Epithelial cell of proximal tubule (primary cell): ENCODE measurements at regions not wholly inside any gene's neighbourhood (a gene's known extent, or its start where the extent isn't known, plus 50 kb on each side); places are given as distances from the start of the nearest gene placed in this dataset.

ENCODE experiments used
- DNase-seq: peaks from one replicate; pipeline ENCODE4 v3.0.0-alpha.2; 2011; ENCODE audit warnings: low read depth
- H3K4me3 ChIP-seq: 2 replicates; pipeline ENCODE4 v1.5.1; 2011; ENCODE audit warnings: low read depth, mild to moderate bottlenecking, low read length
- TF ChIP-seq, protein P1 (sequence below): conservative IDR thresholded peaks from 2 replicates; pipeline ENCODE4 v1.5.1; 2012; ENCODE audit warnings: low read depth, mild to moderate bottlenecking, low read length

GRCh38 chr2:143903172-143903856 is 616.6 kb downstream of the ZEB2 start:
- DNase-seq = no peak
- TF ChIP-seq, protein P1, sequence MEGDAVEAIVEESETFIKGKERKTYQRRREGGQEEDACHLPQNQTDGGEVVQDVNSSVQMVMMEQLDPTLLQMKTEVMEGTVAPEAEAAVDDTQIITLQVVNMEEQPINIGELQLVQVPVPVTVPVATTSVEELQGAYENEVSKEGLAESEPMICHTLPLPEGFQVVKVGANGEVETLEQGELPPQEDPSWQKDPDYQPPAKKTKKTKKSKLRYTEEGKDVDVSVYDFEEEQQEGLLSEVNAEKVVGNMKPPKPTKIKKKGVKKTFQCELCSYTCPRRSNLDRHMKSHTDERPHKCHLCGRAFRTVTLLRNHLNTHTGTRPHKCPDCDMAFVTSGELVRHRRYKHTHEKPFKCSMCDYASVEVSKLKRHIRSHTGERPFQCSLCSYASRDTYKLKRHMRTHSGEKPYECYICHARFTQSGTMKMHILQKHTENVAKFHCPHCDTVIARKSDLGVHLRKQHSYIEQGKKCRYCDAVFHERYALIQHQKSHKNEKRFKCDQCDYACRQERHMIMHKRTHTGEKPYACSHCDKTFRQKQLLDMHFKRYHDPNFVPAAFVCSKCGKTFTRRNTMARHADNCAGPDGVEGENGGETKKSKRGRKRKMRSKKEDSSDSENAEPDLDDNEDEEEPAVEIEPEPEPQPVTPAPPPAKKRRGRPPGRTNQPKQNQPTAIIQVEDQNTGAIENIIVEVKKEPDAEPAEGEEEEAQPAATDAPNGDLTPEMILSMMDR = no peak
- no peak overlapping the region for H3K4me3 ChIP-seq

- no peak overlapping the region for H3K4me3 ChIP-seq
- peak; percentile 55 for DNase-seq
- TF ChIP-seq, protein P1 = no peak
These were observed 618.6 kb downstream of the ZEB2 start for GRCh38 chr2:143901185-143901842.

- TF ChIP-seq, protein P1 = no peak
- no peak overlapping the region for H3K4me3 ChIP-seq
- no peak for DNase-seq
These were observed 619.9 kb downstream of the ZEB2 start for GRCh38 chr2:143899987-143900386.

DNA sequence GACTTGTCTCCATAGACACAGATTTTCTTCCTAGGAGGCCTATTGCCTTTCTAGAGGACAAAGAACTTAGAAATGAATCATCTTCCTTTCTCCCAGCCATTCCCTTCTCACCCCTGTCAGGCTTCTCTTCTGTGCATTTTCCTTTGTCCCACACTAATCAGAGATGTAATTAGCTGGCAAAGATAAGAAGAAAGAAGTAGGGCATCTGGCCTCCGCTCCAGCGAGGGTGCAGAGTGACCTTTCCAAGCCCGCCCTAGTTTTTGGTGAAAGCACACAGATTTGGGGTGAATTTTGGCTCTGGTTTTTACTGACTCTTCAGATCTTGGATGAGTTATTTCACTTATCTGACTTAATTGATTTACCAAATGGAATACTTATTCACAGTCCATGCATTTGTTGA is 626.5 kb downstream of the ZEB2 start:
- H3K4me3 ChIP-seq = no peak overlapping the region
- DNase-seq = no peak
- TF ChIP-seq, protein P1 = no peak

DNA sequence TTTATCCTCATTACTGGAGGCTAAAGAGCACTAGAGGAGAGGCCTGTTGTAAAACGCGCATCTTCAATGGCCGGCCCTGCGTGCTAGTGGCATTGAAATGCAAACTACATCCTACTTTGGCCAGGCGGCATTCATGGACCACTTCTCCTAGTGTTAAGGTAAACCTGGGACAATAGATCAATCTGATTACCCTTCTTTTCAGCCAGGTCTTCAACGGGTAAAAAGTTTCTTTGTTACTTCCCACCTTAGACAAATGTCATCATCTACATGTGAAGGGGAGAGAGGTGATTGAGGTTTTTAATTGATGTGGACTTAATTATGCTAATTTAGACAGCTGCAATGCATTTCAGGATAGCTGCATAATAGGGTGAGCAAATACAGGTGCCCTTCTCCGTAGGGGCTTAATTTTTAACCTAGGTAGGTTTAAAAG is 628.0 kb downstream of the ZEB2 start:
- no peak for DNase-seq
- no peak overlapping the region for H3K4me3 ChIP-seq
- TF ChIP-seq, protein P1 = no peak

DNA sequence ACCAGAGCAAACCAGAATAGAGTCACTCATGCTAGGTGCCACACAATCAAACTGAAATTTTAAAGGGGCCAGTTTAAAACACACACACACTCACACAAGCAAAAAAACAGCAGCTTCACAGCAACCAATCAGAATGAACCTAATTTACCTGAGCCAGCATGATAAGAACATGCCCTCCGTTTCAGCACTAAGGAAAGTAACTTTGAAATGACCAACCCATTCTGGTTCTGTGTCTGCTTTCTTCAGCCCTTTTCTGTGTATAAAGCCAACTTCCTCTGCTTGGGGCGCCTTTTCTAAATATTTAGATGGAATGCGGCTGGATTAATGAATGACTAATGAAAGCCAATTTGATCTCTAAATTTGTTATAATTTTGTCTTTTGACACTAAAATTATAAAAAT is 629.1 kb downstream of the ZEB2 start:
- no peak for DNase-seq
- TF ChIP-seq, protein P1 = no peak
- H3K4me3 ChIP-seq = no peak overlapping the region

DNA sequence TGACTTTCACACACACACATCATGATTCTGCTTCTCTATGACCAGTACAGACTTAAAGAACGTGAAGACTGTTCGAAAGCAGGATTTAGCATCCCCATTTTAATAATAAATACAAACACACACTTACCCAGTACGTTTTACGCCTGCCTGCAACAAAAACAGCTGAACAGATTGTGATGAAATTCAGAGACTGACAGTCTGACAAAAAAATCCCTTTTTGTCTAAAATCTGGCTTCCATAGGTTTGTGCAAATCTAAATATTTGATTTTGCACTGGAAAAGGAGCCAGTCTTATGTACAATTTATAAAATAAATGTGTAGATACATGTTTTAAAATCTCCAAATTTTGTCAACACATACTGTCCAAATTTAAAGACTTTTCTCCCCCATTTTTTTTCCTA is 630.7 kb downstream of the ZEB2 start:
- H3K4me3 ChIP-seq = no peak overlapping the region
- TF ChIP-seq, protein P1 = no peak
- DNase-seq = no peak
